ENCODE measurements at regions not wholly inside any gene's neighbourhood (a gene's known extent, or its start where the extent isn't known, plus 50 kb on each side); places are given as distances from the start of the nearest gene placed in this dataset.

DNA sequence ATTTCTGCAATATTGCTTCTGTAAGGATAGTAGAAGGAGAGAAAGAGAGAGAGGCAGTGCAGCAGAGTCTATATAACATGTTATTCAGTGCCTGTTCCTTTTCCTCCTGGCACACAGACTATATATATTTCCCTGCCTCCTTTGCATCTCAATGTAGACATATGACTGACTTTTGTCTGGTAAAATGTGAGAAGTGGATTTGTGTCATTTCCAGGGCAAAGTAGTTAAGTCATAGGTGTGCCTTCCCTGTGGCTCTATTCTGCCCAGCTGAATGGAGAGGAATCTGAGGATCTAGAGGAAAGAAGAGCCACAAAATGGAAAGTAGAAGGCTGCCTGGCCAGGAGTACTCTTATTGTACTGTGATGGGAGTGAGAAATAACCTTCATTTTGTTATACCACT lies 54.6 kb upstream of the CADPS start:
- ATAC-seq = no peak
- TF ChIP-seq ZBTB33 (IDR thresholded peaks at IDR 0.05; ENCODE audit: extremely low read depth, insufficient replicate concordance, low read length) (no peak), ZFX (IDR thresholded peaks at IDR 0.05) (no peak), EZH2phosphoT487 (IDR thresholded peaks at IDR 0.05; ENCODE audit: borderline replicate concordance) (no peak)
- TF ChIP-seq, protein P1, sequence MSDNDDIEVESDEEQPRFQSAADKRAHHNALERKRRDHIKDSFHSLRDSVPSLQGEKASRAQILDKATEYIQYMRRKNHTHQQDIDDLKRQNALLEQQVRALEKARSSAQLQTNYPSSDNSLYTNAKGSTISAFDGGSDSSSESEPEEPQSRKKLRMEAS (IDR thresholded peaks at IDR 0.05) = no peak
- TF ChIP-seq, protein P2, sequence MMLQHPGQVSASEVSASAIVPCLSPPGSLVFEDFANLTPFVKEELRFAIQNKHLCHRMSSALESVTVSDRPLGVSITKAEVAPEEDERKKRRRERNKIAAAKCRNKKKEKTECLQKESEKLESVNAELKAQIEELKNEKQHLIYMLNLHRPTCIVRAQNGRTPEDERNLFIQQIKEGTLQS (IDR thresholded peaks at IDR 0.05) = no peak
- no peak overlapping the region for H2AFZ ChIP-seq (ENCODE audit: low read depth, low read length, poor library complexity, severe bottlenecking)
- ChIA-PET CTCF (no interaction called here), RAD21 (ENCODE audit: low non-redundant PET in 1 of 2, low total read pairs in 2 of 2, uncharacterized antibody in 2 of 2, unreplicated experiment in 2 of 2) (no interaction called here), POLR2A (no interaction called here)
- peaks cover 8% of the 10 kb centered on the region for H3K27me3 ChIP-seq (ENCODE audit: insufficient read depth, low read length)
- no peak for DNase-seq (ENCODE audit: low read depth, low spot score)
- H3K27ac ChIP-seq (ENCODE audit: low read depth, low read length) = no peak overlapping the region
- no peaks in the 10 kb centered on the region for H3K9me2 ChIP-seq (ENCODE audit: insufficient read depth)
- H3K4me2 ChIP-seq (ENCODE audit: low read length) = no peak overlapping the region
- H3K4me1 ChIP-seq (ENCODE audit: control insufficient read depth in 1 of 2, insufficient read depth in 2 of 2, low read length in 2 of 2) = no peaks in the 10 kb centered on the region
- H4K20me1 ChIP-seq (ENCODE audit: insufficient read depth) = no peaks in the 10 kb centered on the region
- H3K9me3 ChIP-seq (ENCODE audit: control insufficient read depth in 1 of 2, insufficient read depth in 1 of 2, low read depth in 1 of 2, low read length in 2 of 2) = no peaks in the 10 kb centered on the region
- intact Hi-C loops (cut with micrococcal nuclease) = no loop called here
- no TSS peak for BruUV-seq (replicated peaks)
- H3K9ac ChIP-seq (ENCODE audit: low read length) = no peak overlapping the region
- no peaks in the 10 kb centered on the region for H3K36me3 ChIP-seq (ENCODE audit: control insufficient read depth in 1 of 2, insufficient read depth in 2 of 2, low read length in 2 of 2)
- H3K79me2 ChIP-seq (ENCODE audit: insufficient read depth, low read length) = no peaks in the 10 kb centered on the region
- no peak overlapping the region for H3K4me3 ChIP-seq (replicated peaks in 1 of 2; ENCODE audit: low read depth in 1 of 2, low read length in 2 of 2)

- Histone ChIP-seq H3K4me2 (ENCODE audit: low read length) (no peak overlapping the region), H3K9me3 (ENCODE audit: control insufficient read depth in 1 of 2, insufficient read depth in 1 of 2, low read depth in 1 of 2, low read length in 2 of 2) (no peaks in the 10 kb centered on the region), H3K27ac (ENCODE audit: low read depth, low read length) (no peak overlapping the region), H3K27me3 (ENCODE audit: insufficient read depth, low read length) (peaks cover 8% of the 10 kb centered on the region; the same call in 1 of the 2 replicates), H3K4me1 (ENCODE audit: control insufficient read depth in 1 of 2, insufficient read depth in 2 of 2, low read length in 2 of 2) (no peaks in the 10 kb centered on the region), H3K4me3 (replicated peaks in 1 of 2; ENCODE audit: low read depth in 1 of 2, low read length in 2 of 2) (no peak overlapping the region), H4K20me1 (ENCODE audit: insufficient read depth) (no peaks in the 10 kb centered on the region), H3K9me2 (ENCODE audit: insufficient read depth) (no peaks in the 10 kb centered on the region), H3K9ac (ENCODE audit: low read length) (no peak overlapping the region), H3K36me3 (ENCODE audit: control insufficient read depth in 1 of 2, insufficient read depth in 2 of 2, low read length in 2 of 2) (no peaks in the 10 kb centered on the region), H2AFZ (ENCODE audit: low read depth, low read length, poor library complexity, severe bottlenecking) (no peak overlapping the region), H3K79me2 (ENCODE audit: insufficient read depth, low read length) (no peaks in the 10 kb centered on the region)
- TF ChIP-seq, protein P1 (IDR thresholded peaks at IDR 0.05) = no peak
- TF ChIP-seq REST (IDR thresholded peaks at IDR 0.05; ENCODE audit: low read depth) = no peak
- TF ChIP-seq EZH2 (IDR thresholded peaks at IDR 0.05) = no peak
- no peak for TF ChIP-seq TCF7L2 (IDR thresholded peaks at IDR 0.05; ENCODE audit: borderline replicate concordance, extremely low read depth, insufficient read depth, insufficient read length)
- ChIA-PET CTCF (no interaction called here), POLR2A (no interaction called here), RAD21 (ENCODE audit: low non-redundant PET in 1 of 2, low total read pairs in 2 of 2, uncharacterized antibody in 2 of 2, unreplicated experiment in 2 of 2) (no interaction called here)
- intact Hi-C loops (cut with micrococcal nuclease) = no loop called here
- DNase-seq (ENCODE audit: low read depth, low spot score) (no peak), ATAC-seq (no peak)
- no TSS peak for BruUV-seq (replicated peaks)
These were observed 60.6 kb upstream of the CADPS start for GRCh38 chr3:62935793-62936192.
